ENCODE measurements at regions not wholly inside any gene's neighbourhood (a gene's known extent, or its start where the extent isn't known, plus 50 kb on each side); places are given as distances from the start of the nearest gene placed in this dataset.

- no peaks in the 10 kb centered on the region for H3K36me3 Mint-ChIP-seq (ENCODE audit: low read depth)
- H3K27me3 Mint-ChIP-seq (ENCODE audit: low read depth), result peaks cover 3% of the 10 kb centered on the region
- no peak overlapping the region for H3K27ac Mint-ChIP-seq
- no peak for DNase-seq
- CTCF ChIA-PET, result interaction anchor here (1.0 kb wide), 1 partner anchor 27 kb away, joined by 3 read pairs; no protein-coding TSS in a partner anchor
- no peak overlapping the region for H3K4me3 Mint-ChIP-seq
- intact Hi-C loops (cut with micrococcal nuclease), result no loop called here
- H3K4me1 Mint-ChIP-seq (ENCODE audit: low read depth), result no peaks in the 10 kb centered on the region
- no peaks in the 10 kb centered on the region for H3K9me3 Mint-ChIP-seq
Observed at GRCh38 chr17:34723875-34724274, 144.5 kb downstream of the TMEM132E start.

- Mint-ChIP-seq H3K27me3 (ENCODE audit: low read depth) (peaks cover 3% of the 10 kb centered on the region), H3K9me3 (no peaks in the 10 kb centered on the region), H3K4me1 (ENCODE audit: low read depth) (no peaks in the 10 kb centered on the region), H3K36me3 (ENCODE audit: low read depth) (no peaks in the 10 kb centered on the region), H3K27ac (no peak overlapping the region), H3K4me3 (no peak overlapping the region)
- no peak for DNase-seq
- CTCF ChIA-PET, result no interaction called here
- intact Hi-C loops (cut with micrococcal nuclease), result no loop called here
Observed at GRCh38 chr17:34721326-34721725, 141.9 kb downstream of the TMEM132E start.

DNA sequence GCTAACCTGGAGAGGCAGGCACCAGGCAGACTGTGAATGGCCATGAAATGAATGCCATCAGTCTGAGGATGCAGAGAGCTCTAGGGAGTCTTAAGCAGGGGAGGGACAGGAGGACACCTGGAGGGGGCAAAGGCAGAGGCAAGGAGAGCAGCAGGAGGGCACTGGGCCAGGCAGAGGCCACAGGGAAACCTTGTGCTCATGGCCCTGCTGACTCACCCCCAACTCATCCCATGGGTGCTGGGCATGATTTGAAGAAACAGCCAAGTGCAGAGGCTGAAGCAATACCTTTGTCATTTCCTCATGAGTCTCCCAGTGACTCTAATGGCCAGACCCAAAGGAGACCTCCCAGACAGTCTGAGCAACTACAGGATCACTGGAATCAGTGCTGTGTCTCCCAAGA, 141.4 kb downstream of the TMEM132E start:
- H3K9me3 Mint-ChIP-seq, result no peaks in the 10 kb centered on the region
- no peak for DNase-seq
- H3K4me1 Mint-ChIP-seq (ENCODE audit: low read depth), result no peaks in the 10 kb centered on the region
- peaks cover 3% of the 10 kb centered on the region for H3K27me3 Mint-ChIP-seq (ENCODE audit: low read depth)
- H3K36me3 Mint-ChIP-seq (ENCODE audit: low read depth), result no peaks in the 10 kb centered on the region
- CTCF ChIA-PET, result no interaction called here
- intact Hi-C loops (cut with micrococcal nuclease), result no loop called here
- no peak overlapping the region for H3K27ac Mint-ChIP-seq
- no peak overlapping the region for H3K4me3 Mint-ChIP-seq

DNA sequence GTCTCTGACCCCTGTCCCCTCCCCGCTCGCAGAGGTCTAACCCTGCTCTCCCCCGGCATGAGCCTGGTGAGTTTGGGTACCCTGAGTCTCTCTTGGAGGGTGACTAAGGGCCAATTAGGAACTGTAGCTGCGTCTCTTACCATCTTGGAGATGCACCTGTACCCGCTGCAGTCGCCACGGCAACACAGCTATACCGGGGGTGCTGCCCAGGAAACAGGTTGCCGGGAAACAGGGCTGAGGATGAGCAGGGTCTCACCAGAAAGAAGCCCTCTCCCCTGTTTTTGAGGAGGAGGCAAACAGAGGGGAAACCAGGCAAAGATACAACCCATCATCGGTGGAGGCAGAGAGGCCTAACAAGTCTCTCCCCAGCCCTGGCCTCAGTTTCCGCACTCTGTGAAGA, 140.2 kb downstream of the TMEM132E start:
- intact Hi-C loops (cut with micrococcal nuclease), result no loop called here
- Mint-ChIP-seq H3K4me3 (no peak overlapping the region), H3K9me3 (no peaks in the 10 kb centered on the region), H3K27me3 (ENCODE audit: low read depth) (peaks cover 3% of the 10 kb centered on the region), H3K4me1 (ENCODE audit: low read depth) (no peaks in the 10 kb centered on the region), H3K36me3 (ENCODE audit: low read depth) (no peaks in the 10 kb centered on the region), H3K27ac (no peak overlapping the region)
- DNase-seq, result no peak
- CTCF ChIA-PET, result no interaction called here

- CTCF ChIA-PET, result no interaction called here
- DNase-seq, result no peak
- Mint-ChIP-seq H3K4me1 (ENCODE audit: low read depth) (no peaks in the 10 kb centered on the region), H3K4me3 (no peak overlapping the region), H3K36me3 (ENCODE audit: low read depth) (no peaks in the 10 kb centered on the region), H3K27me3 (ENCODE audit: low read depth) (no peaks in the 10 kb centered on the region), H3K9me3 (no peaks in the 10 kb centered on the region), H3K27ac (no peak overlapping the region)
- intact Hi-C loops (cut with micrococcal nuclease), result no loop called here
Observed at GRCh38 chr17:34717092-34717491, 137.7 kb downstream of the TMEM132E start.

DNA sequence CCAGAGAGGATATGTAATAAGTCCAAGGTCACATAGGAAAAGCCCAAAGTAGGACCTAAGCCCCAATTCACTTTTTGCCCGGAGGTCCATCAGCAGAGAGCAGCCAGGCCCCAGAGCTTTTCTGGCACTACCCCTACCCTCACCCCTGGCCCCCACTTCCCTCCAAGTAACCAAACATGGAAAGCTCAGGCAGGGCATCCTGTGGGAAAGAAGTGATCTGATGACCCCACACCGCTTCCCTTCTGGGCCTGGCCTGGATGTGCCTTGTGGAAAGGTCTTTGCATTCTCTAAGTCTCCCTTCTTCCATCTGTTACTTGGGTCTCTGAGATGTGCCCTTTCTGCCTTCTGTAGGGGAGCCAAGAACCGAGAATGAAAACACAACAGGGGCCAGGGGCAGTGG, 136.9 kb downstream of the TMEM132E start:
- Mint-ChIP-seq H3K36me3 (ENCODE audit: low read depth) (no peaks in the 10 kb centered on the region), H3K9me3 (no peaks in the 10 kb centered on the region), H3K27ac (no peak overlapping the region), H3K27me3 (ENCODE audit: low read depth) (peaks cover 3% of the 10 kb centered on the region), H3K4me1 (ENCODE audit: low read depth) (no peaks in the 10 kb centered on the region), H3K4me3 (no peak overlapping the region)
- CTCF ChIA-PET, result no interaction called here
- no peak for DNase-seq
- intact Hi-C loops (cut with micrococcal nuclease), result no loop called here

DNA sequence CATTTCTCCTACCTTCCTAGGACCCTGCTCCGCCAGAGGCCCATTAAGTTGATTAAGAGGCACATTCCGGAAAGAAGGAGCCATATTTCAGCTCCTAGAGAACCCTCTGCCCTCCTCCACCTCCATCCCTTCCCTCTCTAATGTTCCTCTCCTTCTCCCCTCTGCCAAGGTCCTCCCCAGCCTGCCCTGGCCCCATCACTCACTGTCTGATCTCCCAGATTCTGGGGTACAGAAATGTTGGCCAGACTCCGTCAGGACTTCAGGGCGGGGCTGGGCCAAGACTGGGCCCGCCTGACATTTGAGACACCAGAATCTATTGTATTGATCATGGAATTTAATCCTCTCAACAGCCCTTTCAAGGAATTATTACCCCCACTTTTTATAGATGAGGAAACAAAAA, 136.1 kb downstream of the TMEM132E start:
- no peaks in the 10 kb centered on the region for H3K36me3 Mint-ChIP-seq (ENCODE audit: low read depth)
- H3K4me3 Mint-ChIP-seq, result no peak overlapping the region
- no peaks in the 10 kb centered on the region for H3K9me3 Mint-ChIP-seq
- no peak overlapping the region for H3K27ac Mint-ChIP-seq
- H3K4me1 Mint-ChIP-seq (ENCODE audit: low read depth), result no peaks in the 10 kb centered on the region
- CTCF ChIA-PET, result no interaction called here
- no peak for DNase-seq
- peaks cover 6% of the 10 kb centered on the region for H3K27me3 Mint-ChIP-seq (ENCODE audit: low read depth)
- intact Hi-C loops (cut with micrococcal nuclease), result no loop called here

GRCh38 chr17:34714475-34715410, 135.4 kb downstream of the TMEM132E start:
- Mint-ChIP-seq H3K4me1 (ENCODE audit: low read depth) (no peaks in the 10 kb centered on the region), H3K4me3 (no peak overlapping the region), H3K27me3 (ENCODE audit: low read depth) (peaks cover 6% of the 10 kb centered on the region), H3K27ac (no peak overlapping the region), H3K9me3 (no peaks in the 10 kb centered on the region), H3K36me3 (ENCODE audit: low read depth) (no peaks in the 10 kb centered on the region)
- intact Hi-C loops (cut with micrococcal nuclease), result no loop called here
- DNase-seq, result no peak
- CTCF ChIA-PET, result no interaction called here

- Mint-ChIP-seq H3K4me1 (ENCODE audit: low read depth) (no peaks in the 10 kb centered on the region), H3K4me3 (no peak overlapping the region), H3K27ac (no peak overlapping the region), H3K36me3 (ENCODE audit: low read depth) (no peaks in the 10 kb centered on the region), H3K9me3 (no peaks in the 10 kb centered on the region), H3K27me3 (ENCODE audit: low read depth) (peaks cover 8% of the 10 kb centered on the region)
- CTCF ChIA-PET, result no interaction called here
- intact Hi-C loops (cut with micrococcal nuclease), result no loop called here
- DNase-seq, result no peak
Observed at GRCh38 chr17:34713687-34714086, 134.3 kb downstream of the TMEM132E start.

DNA sequence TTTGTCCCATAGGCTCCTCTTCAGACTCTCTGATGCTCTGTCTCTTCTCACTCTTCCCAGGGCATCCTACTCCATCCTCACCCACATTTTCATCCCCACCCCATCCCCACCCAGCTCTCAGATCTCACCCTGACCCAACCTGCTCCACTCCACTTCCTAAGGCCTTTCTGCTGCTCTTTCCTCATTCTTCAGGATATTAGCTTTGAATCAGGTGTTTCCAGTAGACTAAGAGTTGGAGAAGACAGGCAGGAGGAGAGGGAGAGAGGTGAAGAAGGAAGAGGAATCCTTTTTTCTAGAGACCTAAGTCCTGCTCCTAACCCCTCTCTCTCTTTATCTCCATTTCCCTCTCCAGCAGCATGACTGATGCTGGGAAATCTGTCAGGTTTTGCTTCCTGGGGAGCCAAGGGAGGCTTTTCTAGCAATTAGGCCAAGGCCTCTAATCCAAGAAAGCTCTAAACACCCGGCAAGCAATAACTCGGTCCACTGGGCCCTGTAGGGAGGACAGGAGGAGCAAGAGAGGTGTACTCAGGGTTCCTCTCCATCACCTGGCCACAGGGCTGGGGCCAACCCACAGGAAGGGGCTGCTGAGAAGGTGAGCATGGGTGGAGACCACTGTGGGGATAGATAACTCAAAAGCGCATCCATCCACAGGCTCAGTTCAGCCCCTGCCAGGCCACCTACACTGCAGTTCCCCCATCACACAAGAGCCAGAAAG, 133.3 kb downstream of the TMEM132E start:
- no peak for DNase-seq
- Mint-ChIP-seq H3K36me3 (ENCODE audit: low read depth) (no peaks in the 10 kb centered on the region), H3K4me3 (no peak overlapping the region), H3K9me3 (no peaks in the 10 kb centered on the region), H3K27ac (no peak overlapping the region), H3K27me3 (ENCODE audit: low read depth) (peaks cover 13% of the 10 kb centered on the region), H3K4me1 (ENCODE audit: low read depth) (no peaks in the 10 kb centered on the region)
- CTCF ChIA-PET, result interaction anchor here (1.2 kb wide), 1 partner anchor 292 kb away, joined by 3 read pairs; no protein-coding TSS in a partner anchor
- intact Hi-C loops (cut with micrococcal nuclease), result no loop called here

- H3K36me3 Mint-ChIP-seq (ENCODE audit: low read depth), result no peaks in the 10 kb centered on the region
- intact Hi-C loops (cut with micrococcal nuclease), result no loop called here
- H3K9me3 Mint-ChIP-seq, result no peaks in the 10 kb centered on the region
- peaks cover 14% of the 10 kb centered on the region for H3K27me3 Mint-ChIP-seq (ENCODE audit: low read depth)
- CTCF ChIA-PET, result interaction anchor here (1.2 kb wide), 1 partner anchor 291 kb away, joined by 3 read pairs; no protein-coding TSS in a partner anchor
- no peak for DNase-seq
- no peaks in the 10 kb centered on the region for H3K4me1 Mint-ChIP-seq (ENCODE audit: low read depth)
- no peak overlapping the region for H3K4me3 Mint-ChIP-seq
- no peak overlapping the region for H3K27ac Mint-ChIP-seq
Observed at GRCh38 chr17:34711646-34712045, 132.3 kb downstream of the TMEM132E start.

- Mint-ChIP-seq H3K4me1 (ENCODE audit: low read depth) (no peaks in the 10 kb centered on the region), H3K27ac (no peak overlapping the region), H3K4me3 (no peak overlapping the region), H3K27me3 (ENCODE audit: low read depth) (peaks cover 18% of the 10 kb centered on the region), H3K36me3 (ENCODE audit: low read depth) (no peaks in the 10 kb centered on the region), H3K9me3 (no peaks in the 10 kb centered on the region)
- CTCF ChIA-PET, result no interaction called here
- DNase-seq, result no peak
- intact Hi-C loops (cut with micrococcal nuclease), result no loop called here
Observed at GRCh38 chr17:34710226-34710625, 130.8 kb downstream of the TMEM132E start.
